ENCODE measurements at regions not wholly inside any gene's neighbourhood (a gene's known extent, or its start where the extent isn't known, plus 50 kb on each side); places are given as distances from the start of the nearest gene placed in this dataset.

GRCh38 chr20:12737497-12737896 is 271.3 kb upstream of the SPTLC3 start:
- TF ChIP-seq, protein P1, sequence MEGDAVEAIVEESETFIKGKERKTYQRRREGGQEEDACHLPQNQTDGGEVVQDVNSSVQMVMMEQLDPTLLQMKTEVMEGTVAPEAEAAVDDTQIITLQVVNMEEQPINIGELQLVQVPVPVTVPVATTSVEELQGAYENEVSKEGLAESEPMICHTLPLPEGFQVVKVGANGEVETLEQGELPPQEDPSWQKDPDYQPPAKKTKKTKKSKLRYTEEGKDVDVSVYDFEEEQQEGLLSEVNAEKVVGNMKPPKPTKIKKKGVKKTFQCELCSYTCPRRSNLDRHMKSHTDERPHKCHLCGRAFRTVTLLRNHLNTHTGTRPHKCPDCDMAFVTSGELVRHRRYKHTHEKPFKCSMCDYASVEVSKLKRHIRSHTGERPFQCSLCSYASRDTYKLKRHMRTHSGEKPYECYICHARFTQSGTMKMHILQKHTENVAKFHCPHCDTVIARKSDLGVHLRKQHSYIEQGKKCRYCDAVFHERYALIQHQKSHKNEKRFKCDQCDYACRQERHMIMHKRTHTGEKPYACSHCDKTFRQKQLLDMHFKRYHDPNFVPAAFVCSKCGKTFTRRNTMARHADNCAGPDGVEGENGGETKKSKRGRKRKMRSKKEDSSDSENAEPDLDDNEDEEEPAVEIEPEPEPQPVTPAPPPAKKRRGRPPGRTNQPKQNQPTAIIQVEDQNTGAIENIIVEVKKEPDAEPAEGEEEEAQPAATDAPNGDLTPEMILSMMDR (conservative IDR thresholded peaks at IDR 0.05; ENCODE audit: low read depth, low read length), result no peak
- no peak for TF ChIP-seq EZH2 (IDR thresholded peaks at IDR 0.05; ENCODE audit: low read length, unreplicated experiment)

Measured in PC-3 (cell line).